H9 (cell line): ENCODE measurements at regions not wholly inside any gene's neighbourhood (a gene's known extent, or its start where the extent isn't known, plus 50 kb on each side); places are given as distances from the start of the nearest gene placed in this dataset.

Experiments used
- DNase-seq: peaks from one replicate; pipeline ENCODE4 v3.0.0-alpha.2; 2017
- H2AFZ ChIP-seq: one replicate; pipeline ENCODE4 v1.6.1; 2013; ENCODE audit warnings: mild to moderate bottlenecking, low read length, control low read depth, moderate library complexity
- H2AK5ac ChIP-seq: 2 replicates; pipeline ENCODE4 v1.6.1; 2013; ENCODE audit warnings: low read length, control low read depth, mixed read lengths; ENCODE audit not compliant: insufficient read length
- H2BK120ac ChIP-seq: one replicate; pipeline ENCODE4 v1.6.1; 2013; ENCODE audit warnings: low read depth, mild to moderate bottlenecking, low read length, control low read depth, inconsistent platforms; ENCODE audit not compliant: poor library complexity, severe bottlenecking
- H2BK12ac ChIP-seq: 2 replicates; pipeline ENCODE4 v1.6.1; 2013; ENCODE audit warnings: low read length, control low read depth, mixed read lengths, low read depth; ENCODE audit not compliant: insufficient read length
- H2BK15ac ChIP-seq: 2 replicates; pipeline ENCODE4 v1.6.1; 2013; ENCODE audit warnings: low read depth, low read length, control low read depth
- H2BK20ac ChIP-seq: one replicate; pipeline ENCODE4 v1.6.1; 2013; ENCODE audit warnings: low read depth, mild to moderate bottlenecking, low read length, control low read depth, inconsistent platforms; ENCODE audit not compliant: poor library complexity, severe bottlenecking
- H2BK5ac ChIP-seq: 2 replicates; pipeline ENCODE4 v1.6.1; 2013; ENCODE audit warnings: low read length, control low read depth, mixed read lengths; ENCODE audit not compliant: insufficient read length
- H3K14ac ChIP-seq: 2 replicates; pipeline ENCODE4 v1.6.1; 2013; ENCODE audit warnings: low read length, control low read depth; ENCODE audit not compliant: insufficient read depth
- H3K18ac ChIP-seq: 2 replicates; pipeline ENCODE4 v1.6.1; 2013; ENCODE audit warnings: low read depth, mild to moderate bottlenecking, mixed read lengths, low read length, control low read depth; ENCODE audit not compliant: insufficient read length
- H3K23ac ChIP-seq: 2 replicates; pipeline ENCODE4 v1.6.1; 2013; ENCODE audit warnings: low read length, control low read depth, mixed read lengths, low read depth; ENCODE audit not compliant: insufficient read length
- H3K23me2 ChIP-seq: 2 replicates; pipeline ENCODE4 v1.6.1; 2013; ENCODE audit warnings: low read depth, mild to moderate bottlenecking, mixed read lengths, low read length, control low read depth; ENCODE audit not compliant: insufficient read length, poor library complexity, severe bottlenecking
- H3K27ac ChIP-seq: 2 replicates; pipeline ENCODE4 v1.5.1; 2013; ENCODE audit warnings: low read length, control low read depth, mixed read lengths, low read depth; ENCODE audit not compliant: insufficient read length
- H3K27me3 ChIP-seq: 2 replicates; pipeline ENCODE4 v1.6.1; 2013; ENCODE audit warnings: low read length, control low read depth, inconsistent platforms; ENCODE audit not compliant: insufficient read depth
- H3K4ac ChIP-seq: 2 replicates; pipeline ENCODE4 v1.6.1; 2013; ENCODE audit warnings: low read depth, mild to moderate bottlenecking, control low read depth, inconsistent platforms, low read length, moderate library complexity
- H3K4me1 ChIP-seq: 2 replicates; pipeline ENCODE4 v1.6.1; 2013; ENCODE audit warnings: low read length, control low read depth, inconsistent platforms; ENCODE audit not compliant: insufficient read depth
- H3K4me2 ChIP-seq: 2 replicates; pipeline ENCODE4 v1.6.1; 2013; ENCODE audit warnings: low read length, control low read depth, mixed read lengths; ENCODE audit not compliant: insufficient read length, insufficient read depth
- H3K56ac ChIP-seq: 2 replicates; pipeline ENCODE4 v1.6.1; 2013; ENCODE audit warnings: low read depth, mild to moderate bottlenecking, mixed read lengths, low read length, control low read depth; ENCODE audit not compliant: insufficient read length
- H3K79me1 ChIP-seq: 2 replicates; pipeline ENCODE4 v1.6.1; 2013; ENCODE audit warnings: low read depth, mild to moderate bottlenecking, moderate library complexity, low read length, control low read depth, inconsistent platforms; ENCODE audit not compliant: insufficient read depth, poor library complexity, severe bottlenecking
- H3K79me2 ChIP-seq: 2 replicates; pipeline ENCODE4 v1.6.1; 2013; ENCODE audit warnings: low read length, control low read depth, inconsistent platforms; ENCODE audit not compliant: insufficient read depth
- H3K9ac ChIP-seq: 2 replicates; pipeline ENCODE4 v1.6.1; 2013; ENCODE audit warnings: low read length, control low read depth, mixed read lengths; ENCODE audit not compliant: insufficient read length; ENCODE audit errors: extremely low read depth
- H3K9me3 ChIP-seq: one replicate; pipeline ENCODE4 v1.6.1; 2013; ENCODE audit warnings: low read depth, low read length, inconsistent platforms; ENCODE audit not compliant: control insufficient read depth
- H3T11ph ChIP-seq: one replicate; pipeline ENCODE4 v1.6.1; 2013; ENCODE audit warnings: mild to moderate bottlenecking, low read length, control low read depth, inconsistent platforms
- H4K20me1 ChIP-seq: one replicate; pipeline ENCODE4 v1.6.1; 2013; ENCODE audit not compliant: control insufficient read depth, insufficient read length, insufficient read depth
- H4K5ac ChIP-seq: 2 replicates; pipeline ENCODE4 v1.6.1; 2013; ENCODE audit warnings: low read depth, mild to moderate bottlenecking, mixed read lengths, low read length, control low read depth; ENCODE audit not compliant: insufficient read length
- H4K8ac ChIP-seq: replicated peaks from 2 replicates; pipeline ENCODE4 v1.6.1; 2013; ENCODE audit warnings: low read length, control low read depth, mixed read lengths, low read depth; ENCODE audit not compliant: insufficient read length
- H4K91ac ChIP-seq: 2 replicates; pipeline ENCODE4 v1.6.1; 2013; ENCODE audit warnings: low read depth, mild to moderate bottlenecking, moderate library complexity, mixed read lengths, low read length, control low read depth; ENCODE audit not compliant: insufficient read length
- H3K27ac Mint-ChIP-seq, 3 experiments: 2 replicates in 2 of 3; 3 replicates in 1 of 3; pipeline ENCODE4 v1.8.0; 2020 to 2021; ENCODE audit warnings: mixed read lengths in 3 of 3, mild to moderate bottlenecking in 1 of 3, moderate library complexity in 1 of 3
- H3K27me3 Mint-ChIP-seq: 2 replicates; pipeline ENCODE4 v1.8.0; 2021; ENCODE audit warnings: low read depth, mild to moderate bottlenecking, moderate library complexity, mixed read lengths
- H3K36me3 Mint-ChIP-seq, 3 experiments: 2 replicates in 2 of 3; 3 replicates in 1 of 3; pipeline ENCODE4 v1.8.0; 2020 to 2021; ENCODE audit warnings: low read depth in 3 of 3, mixed read lengths in 3 of 3; ENCODE audit not compliant: insufficient read depth in 1 of 3
- H3K4me1 Mint-ChIP-seq, 2 experiments: 2 replicates each; pipeline ENCODE4 v1.8.0; 2020; ENCODE audit warnings: mixed read lengths in 2 of 2
- H3K4me3 Mint-ChIP-seq, 2 experiments: 2 replicates in 1 of 2; 3 replicates in 1 of 2; pipeline ENCODE4 v1.8.0; 2020 to 2021; ENCODE audit warnings: mild to moderate bottlenecking in 2 of 2, mixed read lengths in 2 of 2, moderate library complexity in 1 of 2
- H3K9me3 Mint-ChIP-seq, 2 experiments: 2 replicates in 1 of 2; 3 replicates in 1 of 2; pipeline ENCODE4 v1.8.0; 2020; ENCODE audit warnings: mild to moderate bottlenecking in 2 of 2, mixed read lengths in 2 of 2, moderate library complexity in 1 of 2
- CTCF ChIP-seq: fragments of 200-600 bp; sonication (generic); conservative IDR thresholded peaks from 3 replicates; pipeline ENCODE4 v1.8.0; 2021; ENCODE audit warnings: antibody characterized with exemption, mild to moderate bottlenecking
- WGBS: extraction: QIAGEN DNeasy Blood & Tissue Kit; methylation state at CpG from one replicate; pipeline ENCODE4 v1.1.7; 2013; ENCODE audit warnings: missing lambda C conversion rate, low lambda C conversion rate, mixed read lengths; ENCODE audit not compliant: insufficient read length; ENCODE audit errors: extremely low coverage; 5-methylcytosine and 5-hydroxymethylcytosine counted together

GRCh38 chr12:30329281-30329680 is 366.4 kb downstream of the IPO8 start:
- H3K79me2 ChIP-seq = no peaks in the 10 kb centered on the region
- no peaks in the 10 kb centered on the region for H3K9me3 ChIP-seq
- H2BK20ac ChIP-seq = no peak overlapping the region
- no peak overlapping the region for H2BK15ac ChIP-seq
- no peak overlapping the region for H2BK5ac ChIP-seq
- H2BK12ac ChIP-seq = no peak overlapping the region
- Mint-ChIP-seq H3K27ac (no peak overlapping the region), H3K9me3 (peaks cover 0 to 3% of the 10 kb centered on the region in 2 experiments; a peak in 1 of 5 replicates), H3K36me3 (peaks cover 0 to 4% (median 0%) of the 10 kb centered on the region in 3 experiments; a peak in 3 of 7 replicates), H3K27me3 (no peaks in the 10 kb centered on the region), H3K4me3 (no peak overlapping the region), H3K4me1 (peaks cover 30 to 34% of the 10 kb centered on the region in 2 experiments)
- no peak overlapping the region for H4K91ac ChIP-seq
- no peak overlapping the region for H2AFZ ChIP-seq
- H4K20me1 ChIP-seq = no peaks in the 10 kb centered on the region
- no peak overlapping the region for H3K4ac ChIP-seq
- H3K4me2 ChIP-seq = no peak overlapping the region
- H3K9ac ChIP-seq = no peak overlapping the region
- DNase-seq = no peak
- no peak overlapping the region for H2BK120ac ChIP-seq
- 0 out of 2 replicates have a peak, but pooled peaks cover 5% of the 10 kb centered on the region for H3K4me1 ChIP-seq
- no peak overlapping the region for H2AK5ac ChIP-seq
- no peaks in the 10 kb centered on the region for H3K27me3 ChIP-seq
- no peak overlapping the region for H3K56ac ChIP-seq
- no peak overlapping the region for H4K5ac ChIP-seq
- H3K14ac ChIP-seq = no peak overlapping the region
- H3K23ac ChIP-seq = no peak overlapping the region
- no peaks in the 10 kb centered on the region for H3K23me2 ChIP-seq
- H4K8ac ChIP-seq = no peak overlapping the region
- no peak overlapping the region for H3K18ac ChIP-seq
- no peak for TF ChIP-seq CTCF
- no CpG with 5 or more reads among the region's 2 CpGs for WGBS
- H3K79me1 ChIP-seq = no peaks in the 10 kb centered on the region
- H3T11ph ChIP-seq = no peak overlapping the region
- H3K27ac ChIP-seq = no peak overlapping the region
